ENCODE measurements at regions not wholly inside any gene's neighbourhood (a gene's known extent, or its start where the extent isn't known, plus 50 kb on each side); places are given as distances from the start of the nearest gene placed in this dataset.
"Not testable (repeated sequence)": the region's sequence is repeated elsewhere in the genome, so short reads cannot be mapped to it uniquely, and the experiment has no call there.

GRCh38 chr10:91097313-91097712, 123.2 kb upstream of the PCGF5 start:
- ChIA-PET POLR2A (no interaction called here), CTCF (interaction anchor here (0.6 kb wide), 1 partner anchor 154 kb away, joined by 3 read pairs; no protein-coding TSS in a partner anchor)
- Histone ChIP-seq H3K4me3 (ENCODE audit: low read depth in 2 of 2, low read length in 1 of 2) (no peak overlapping the region), H4K20me1 (ENCODE audit: insufficient read depth) (no peaks in the 10 kb centered on the region), H3K27ac (ENCODE audit: low read depth in 2 of 2, low read length in 1 of 2) (no peak overlapping the region), H3K36me3 (replicated peaks in 1 of 2; ENCODE audit: control insufficient read depth in 1 of 2, insufficient read depth in 2 of 2, low read length in 1 of 2) (no peaks in the 10 kb centered on the region), H3K27me3 (ENCODE audit: insufficient read depth) (no peaks in the 10 kb centered on the region), H3K4me2 (no peak overlapping the region), H3K9ac (no peak overlapping the region), H3K79me2 (ENCODE audit: insufficient read depth) (no peaks in the 10 kb centered on the region), H3K4me1 (ENCODE audit: control insufficient read depth in 1 of 2, insufficient read depth in 2 of 2, low read depth in 1 of 2, low read length in 1 of 2) (no peaks in the 10 kb centered on the region), H3K9me2 (no peaks in the 10 kb centered on the region), H2AFZ (ENCODE audit: low read depth) (no peak overlapping the region), H3K9me3 (0 out of 2 replicates have a peak, but pooled peaks cover 3% of the 10 kb centered on the region), H3F3A (replicated peaks; ENCODE audit: insufficient read depth) (no peaks in the 10 kb centered on the region)
- DNase-seq = no peak
- no peak for TF ChIP-seq TCF12 (IDR thresholded peaks at IDR 0.05)

- WGBS (ENCODE audit: low lambda C conversion rate) = 32% methylated on average over 2 of the region's 2 CpGs
- H3K36me3 ChIP-seq (replicated peaks in 1 of 2; ENCODE audit: control insufficient read depth in 1 of 2, insufficient read depth in 2 of 2, low read length in 1 of 2); H3K27ac ChIP-seq (ENCODE audit: low read depth in 2 of 2, low read length in 1 of 2); H3F3A ChIP-seq (replicated peaks; ENCODE audit: insufficient read depth); DNase-seq; H3K4me3 ChIP-seq (ENCODE audit: low read depth in 2 of 2, low read length in 1 of 2); H3K27me3 ChIP-seq (ENCODE audit: insufficient read depth); H3K4me2 ChIP-seq; H3K9ac ChIP-seq; CTCF ChIA-PET; POLR2A ChIA-PET; H4K20me1 ChIP-seq (ENCODE audit: insufficient read depth); H3K9me3 ChIP-seq; H3K79me2 ChIP-seq (ENCODE audit: insufficient read depth); H3K9me2 ChIP-seq; H2AFZ ChIP-seq (ENCODE audit: low read depth); H3K4me1 ChIP-seq (ENCODE audit: control insufficient read depth in 1 of 2, insufficient read depth in 2 of 2, low read depth in 1 of 2, low read length in 1 of 2): not testable (repeated sequence)
Observed at GRCh38 chr10:91098021-91098420, 122.4 kb upstream of the PCGF5 start.

- Histone ChIP-seq H3K4me2 (no peak overlapping the region), H3K9me3 (no peaks in the 10 kb centered on the region), H3K79me2 (ENCODE audit: insufficient read depth) (no peaks in the 10 kb centered on the region), H3K4me1 (ENCODE audit: control insufficient read depth in 1 of 2, insufficient read depth in 2 of 2, low read depth in 1 of 2, low read length in 1 of 2) (peaks cover 0 to 6% of the 10 kb centered on the region in 2 experiments; a peak in 2 of 4 replicates), H3K9ac (no peak overlapping the region), H3K27me3 (ENCODE audit: insufficient read depth) (no peaks in the 10 kb centered on the region; the same call in 1 of the 2 replicates), H3K27ac (ENCODE audit: low read depth in 2 of 2, low read length in 1 of 2) (peak overlapping the region in 1 of 2 experiments; percentile 50; a peak in 1 of 4 replicates), H3K4me3 (ENCODE audit: low read depth in 2 of 2, low read length in 1 of 2) (no peak overlapping the region), H4K20me1 (ENCODE audit: insufficient read depth) (no peaks in the 10 kb centered on the region), H3F3A (replicated peaks; ENCODE audit: insufficient read depth) (no peaks in the 10 kb centered on the region), H3K9me2 (no peaks in the 10 kb centered on the region), H3K36me3 (replicated peaks in 1 of 2; ENCODE audit: control insufficient read depth in 1 of 2, insufficient read depth in 2 of 2, low read length in 1 of 2) (no peaks in the 10 kb centered on the region), H2AFZ (ENCODE audit: low read depth) (no peak overlapping the region)
- 48% methylated on average over 4 of the region's 5 CpGs for WGBS (ENCODE audit: low lambda C conversion rate)
- DNase-seq = peak; percentile 38
- TF ChIP-seq GATA2 (CRISPR knock-in tag; IDR thresholded peaks at IDR 0.05) (no peak), EZH2phosphoT487 (IDR thresholded peaks at IDR 0.05; ENCODE audit: borderline replicate concordance, low read depth) (no peak), RFX5 (IDR thresholded peaks at IDR 0.05; ENCODE audit: low read length) (no peak), TEAD4 (IDR thresholded peaks at IDR 0.05; ENCODE audit: borderline replicate concordance, insufficient read depth) (no peak), POLR2AphosphoS5 (IDR thresholded peaks at IDR 0.05; ENCODE audit: low read depth, low read length) (no peak), USF1 (IDR thresholded peaks at IDR 0.05; ENCODE audit: borderline replicate concordance, low read depth) (no peak), FOSL2 (IDR thresholded peaks at IDR 0.05; ENCODE audit: borderline replicate concordance, low read depth) (no peak), RCOR1 (IDR thresholded peaks at IDR 0.05; ENCODE audit: low read length) (no peak), MXI1 (IDR thresholded peaks at IDR 0.05; ENCODE audit: low read depth, low read length) (no peak), IRF3 (IDR thresholded peaks at IDR 0.05; ENCODE audit: low read depth, low read length) (no peak), RAD21 (IDR thresholded peaks at IDR 0.05; ENCODE audit: low read length) (no peak), MEF2A (IDR thresholded peaks at IDR 0.05; ENCODE audit: borderline replicate concordance, low read depth) (no peak), ELF1 (IDR thresholded peaks at IDR 0.05) (no peak)
- POLR2A ChIA-PET = no interaction called here
- CTCF ChIA-PET = interaction anchor here (0.6 to 0.8 kb wide), 3 partner anchors 12 to 184 kb away, joined by 3 read pairs; no protein-coding TSS in a partner anchor
Observed at GRCh38 chr10:91103384-91104192, 116.9 kb upstream of the PCGF5 start.

Data from SK-N-SH (cell line).